ENCODE measurements at regions not wholly inside any gene's neighbourhood (a gene's known extent, or its start where the extent isn't known, plus 50 kb on each side); places are given as distances from the start of the nearest gene placed in this dataset.

- H3K9me3 ChIP-seq (ENCODE audit: low read length): no peaks in the 10 kb centered on the region
- H3K27ac ChIP-seq (ENCODE audit: low read length): no peak overlapping the region
- H3K9me2 ChIP-seq (replicated peaks; ENCODE audit: insufficient read depth, low read length): no peaks in the 10 kb centered on the region
- no peak overlapping the region for H2AFZ ChIP-seq (ENCODE audit: low read length)
- no peaks in the 10 kb centered on the region for H3K79me2 ChIP-seq (ENCODE audit: low read length)
- no peaks in the 10 kb centered on the region for H4K20me1 ChIP-seq (ENCODE audit: insufficient read depth, low read depth, low read length)
- H3K4me3 ChIP-seq (ENCODE audit: low read length): no peak overlapping the region
- H3K36me3 ChIP-seq (ENCODE audit: insufficient read depth, low read length): no peaks in the 10 kb centered on the region
- no peak overlapping the region for H3K4me2 ChIP-seq (ENCODE audit: low read depth, low read length, poor library complexity, severe bottlenecking)
- no peak for DNase-seq
- no peaks in the 10 kb centered on the region for H3K27me3 ChIP-seq (ENCODE audit: low read length)
- H3K9ac ChIP-seq (ENCODE audit: low read length): no peak overlapping the region
- no peaks in the 10 kb centered on the region for H3K4me1 ChIP-seq (ENCODE audit: low read length)
These were observed 258.8 kb downstream of the CDC5L start for GRCh38 chr6:44646355-44646754.

- H3K4me1 ChIP-seq (ENCODE audit: low read length): no peaks in the 10 kb centered on the region
- H3K4me3 ChIP-seq (ENCODE audit: low read length): no peak overlapping the region
- H3K27ac ChIP-seq (ENCODE audit: low read length): no peak overlapping the region
- H3K9ac ChIP-seq (ENCODE audit: low read length): no peak overlapping the region
- DNase-seq: no peak
- H3K36me3 ChIP-seq (ENCODE audit: insufficient read depth, low read length): no peaks in the 10 kb centered on the region
- no peaks in the 10 kb centered on the region for H3K27me3 ChIP-seq (ENCODE audit: low read length)
- no peak overlapping the region for H3K4me2 ChIP-seq (ENCODE audit: low read depth, low read length, poor library complexity, severe bottlenecking)
- H3K9me2 ChIP-seq (replicated peaks; ENCODE audit: insufficient read depth, low read length): no peaks in the 10 kb centered on the region
- H3K9me3 ChIP-seq (ENCODE audit: low read length): no peaks in the 10 kb centered on the region
- H3K79me2 ChIP-seq (ENCODE audit: low read length): no peaks in the 10 kb centered on the region
- H4K20me1 ChIP-seq (ENCODE audit: insufficient read depth, low read depth, low read length): no peaks in the 10 kb centered on the region
- H2AFZ ChIP-seq (ENCODE audit: low read length): no peak overlapping the region
These were observed 262.0 kb downstream of the CDC5L start for GRCh38 chr6:44649365-44650025.

DNA sequence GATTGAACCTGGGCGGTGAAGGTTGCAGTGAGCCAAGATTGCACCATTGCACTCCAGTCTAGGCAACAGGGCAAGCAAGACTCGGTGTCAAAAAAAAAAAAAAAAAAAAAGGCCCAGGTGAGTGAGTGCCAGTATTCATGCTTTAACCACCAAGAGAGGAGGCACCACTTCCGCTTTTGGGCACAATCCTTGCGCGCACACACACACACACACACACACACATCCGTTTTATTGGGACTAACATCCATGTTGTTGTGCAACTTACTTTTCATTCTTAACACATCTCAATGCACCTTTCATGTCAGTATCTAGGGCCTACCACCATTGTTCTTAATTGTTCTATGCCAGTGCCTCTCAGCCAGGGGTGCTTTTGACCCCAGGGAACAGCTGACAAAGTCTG lies 263.0 kb downstream of the CDC5L start:
- Histone ChIP-seq H3K9ac (ENCODE audit: low read length) (no peak overlapping the region), H3K4me1 (ENCODE audit: low read length) (no peaks in the 10 kb centered on the region), H3K27ac (ENCODE audit: low read length) (no peak overlapping the region), H3K79me2 (ENCODE audit: low read length) (no peaks in the 10 kb centered on the region), H3K9me3 (ENCODE audit: low read length) (no peaks in the 10 kb centered on the region), H3K9me2 (replicated peaks; ENCODE audit: insufficient read depth, low read length) (no peaks in the 10 kb centered on the region), H2AFZ (ENCODE audit: low read length) (no peak overlapping the region), H3K27me3 (ENCODE audit: low read length) (no peaks in the 10 kb centered on the region), H3K4me2 (ENCODE audit: low read depth, low read length, poor library complexity, severe bottlenecking) (no peak overlapping the region), H3K4me3 (ENCODE audit: low read length) (no peak overlapping the region), H3K36me3 (ENCODE audit: insufficient read depth, low read length) (no peaks in the 10 kb centered on the region), H4K20me1 (ENCODE audit: insufficient read depth, low read depth, low read length) (no peaks in the 10 kb centered on the region)
- no peak for DNase-seq

DNA sequence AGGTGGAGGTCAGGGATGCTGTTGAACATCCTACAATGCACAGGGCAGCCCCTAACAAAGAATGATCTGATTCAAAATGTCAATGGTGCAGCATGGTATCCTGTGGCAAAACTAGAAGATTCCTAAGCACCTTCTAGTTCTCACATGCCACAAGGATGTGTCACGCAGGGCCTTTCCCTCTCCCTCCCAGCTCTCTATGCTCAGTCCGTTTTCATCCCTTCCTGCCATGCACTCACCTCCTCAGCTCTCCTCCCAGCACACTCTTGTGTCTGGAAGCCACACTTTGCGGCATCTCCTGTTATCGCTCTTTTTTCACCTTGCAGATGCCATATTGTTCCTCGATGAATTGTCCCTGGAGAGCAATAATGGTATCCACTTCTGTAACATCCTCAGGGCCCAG lies 263.4 kb downstream of the CDC5L start:
- no peak overlapping the region for H3K27ac ChIP-seq (ENCODE audit: low read length)
- H4K20me1 ChIP-seq (ENCODE audit: insufficient read depth, low read depth, low read length): no peaks in the 10 kb centered on the region
- DNase-seq: no peak
- H3K4me2 ChIP-seq (ENCODE audit: low read depth, low read length, poor library complexity, severe bottlenecking): no peak overlapping the region
- no peak overlapping the region for H3K9ac ChIP-seq (ENCODE audit: low read length)
- no peaks in the 10 kb centered on the region for H3K79me2 ChIP-seq (ENCODE audit: low read length)
- H3K4me3 ChIP-seq (ENCODE audit: low read length): no peak overlapping the region
- no peaks in the 10 kb centered on the region for H3K9me2 ChIP-seq (replicated peaks; ENCODE audit: insufficient read depth, low read length)
- H3K4me1 ChIP-seq (ENCODE audit: low read length): no peaks in the 10 kb centered on the region
- no peak overlapping the region for H2AFZ ChIP-seq (ENCODE audit: low read length)
- H3K27me3 ChIP-seq (ENCODE audit: low read length): no peaks in the 10 kb centered on the region
- no peaks in the 10 kb centered on the region for H3K36me3 ChIP-seq (ENCODE audit: insufficient read depth, low read length)
- H3K9me3 ChIP-seq (ENCODE audit: low read length): no peaks in the 10 kb centered on the region

DNA sequence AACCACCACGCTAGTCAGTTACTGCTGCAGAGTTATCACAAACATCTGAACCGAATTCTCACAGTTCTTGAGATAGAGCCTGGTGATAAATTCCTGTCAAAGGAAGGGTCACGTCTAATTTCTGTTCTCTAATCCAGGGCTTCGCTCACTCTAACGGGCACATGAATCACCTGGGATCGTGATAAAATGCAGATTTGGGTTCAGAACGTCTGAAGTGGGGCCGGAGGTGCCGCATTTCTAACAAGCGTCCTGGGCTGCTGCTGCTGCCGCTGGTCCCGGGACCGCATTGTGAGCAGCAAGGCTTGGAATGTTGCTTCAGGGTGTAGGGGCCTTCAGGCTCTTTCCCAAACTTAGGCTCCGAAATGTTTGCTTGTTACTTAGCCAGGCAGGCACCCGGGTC lies 264.1 kb downstream of the CDC5L start:
- Histone ChIP-seq H2AFZ (ENCODE audit: low read length) (no peak overlapping the region), H3K36me3 (ENCODE audit: insufficient read depth, low read length) (no peaks in the 10 kb centered on the region), H4K20me1 (ENCODE audit: insufficient read depth, low read depth, low read length) (no peaks in the 10 kb centered on the region), H3K27me3 (ENCODE audit: low read length) (no peaks in the 10 kb centered on the region), H3K9ac (ENCODE audit: low read length) (no peak overlapping the region), H3K79me2 (ENCODE audit: low read length) (no peaks in the 10 kb centered on the region), H3K9me2 (replicated peaks; ENCODE audit: insufficient read depth, low read length) (no peaks in the 10 kb centered on the region), H3K4me1 (ENCODE audit: low read length) (no peaks in the 10 kb centered on the region), H3K9me3 (ENCODE audit: low read length) (no peaks in the 10 kb centered on the region), H3K4me2 (ENCODE audit: low read depth, low read length, poor library complexity, severe bottlenecking) (no peak overlapping the region), H3K4me3 (ENCODE audit: low read length) (no peak overlapping the region), H3K27ac (ENCODE audit: low read length) (no peak overlapping the region)
- no peak for DNase-seq

GRCh38 chr6:44652547-44652946 lies 265.0 kb downstream of the CDC5L start:
- Histone ChIP-seq H3K4me1 (ENCODE audit: low read length) (no peaks in the 10 kb centered on the region), H3K4me3 (ENCODE audit: low read length) (no peak overlapping the region), H3K9me3 (ENCODE audit: low read length) (no peaks in the 10 kb centered on the region), H3K27me3 (ENCODE audit: low read length) (no peaks in the 10 kb centered on the region), H3K9me2 (replicated peaks; ENCODE audit: insufficient read depth, low read length) (no peaks in the 10 kb centered on the region), H3K27ac (ENCODE audit: low read length) (no peak overlapping the region), H3K9ac (ENCODE audit: low read length) (no peak overlapping the region), H3K36me3 (ENCODE audit: insufficient read depth, low read length) (no peaks in the 10 kb centered on the region), H3K4me2 (ENCODE audit: low read depth, low read length, poor library complexity, severe bottlenecking) (no peak overlapping the region), H3K79me2 (ENCODE audit: low read length) (no peaks in the 10 kb centered on the region), H2AFZ (ENCODE audit: low read length) (no peak overlapping the region), H4K20me1 (ENCODE audit: insufficient read depth, low read depth, low read length) (no peaks in the 10 kb centered on the region)
- DNase-seq: no peak

DNA sequence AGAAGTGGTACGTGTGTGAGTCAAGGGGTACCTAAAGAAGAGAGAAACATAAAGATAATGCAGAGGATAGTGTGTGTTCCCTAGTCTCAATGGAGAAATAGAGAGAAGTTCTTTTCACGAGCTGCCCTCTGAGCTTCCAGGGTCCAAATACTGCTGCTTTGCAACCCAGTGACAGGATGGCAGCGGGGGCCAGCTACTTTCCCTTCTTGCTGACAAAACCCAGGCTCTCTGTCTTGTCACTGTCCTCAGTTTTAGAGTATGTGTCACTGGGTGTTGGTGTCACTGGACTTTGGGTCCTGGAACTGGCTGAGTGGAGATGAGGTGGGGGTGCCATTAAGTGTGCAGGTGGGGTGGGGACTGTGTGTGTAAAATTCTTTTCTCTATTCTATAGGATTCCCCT lies 265.6 kb downstream of the CDC5L start:
- Histone ChIP-seq H3K79me2 (ENCODE audit: low read length) (no peaks in the 10 kb centered on the region), H3K27me3 (ENCODE audit: low read length) (no peaks in the 10 kb centered on the region), H3K4me3 (ENCODE audit: low read length) (no peak overlapping the region), H3K9me3 (ENCODE audit: low read length) (no peaks in the 10 kb centered on the region), H3K36me3 (ENCODE audit: insufficient read depth, low read length) (no peaks in the 10 kb centered on the region), H3K27ac (ENCODE audit: low read length) (no peak overlapping the region), H3K4me1 (ENCODE audit: low read length) (no peaks in the 10 kb centered on the region), H3K9me2 (replicated peaks; ENCODE audit: insufficient read depth, low read length) (no peaks in the 10 kb centered on the region), H2AFZ (ENCODE audit: low read length) (no peak overlapping the region), H4K20me1 (ENCODE audit: insufficient read depth, low read depth, low read length) (no peaks in the 10 kb centered on the region), H3K9ac (ENCODE audit: low read length) (no peak overlapping the region), H3K4me2 (ENCODE audit: low read depth, low read length, poor library complexity, severe bottlenecking) (no peak overlapping the region)
- no peak for DNase-seq

DNA sequence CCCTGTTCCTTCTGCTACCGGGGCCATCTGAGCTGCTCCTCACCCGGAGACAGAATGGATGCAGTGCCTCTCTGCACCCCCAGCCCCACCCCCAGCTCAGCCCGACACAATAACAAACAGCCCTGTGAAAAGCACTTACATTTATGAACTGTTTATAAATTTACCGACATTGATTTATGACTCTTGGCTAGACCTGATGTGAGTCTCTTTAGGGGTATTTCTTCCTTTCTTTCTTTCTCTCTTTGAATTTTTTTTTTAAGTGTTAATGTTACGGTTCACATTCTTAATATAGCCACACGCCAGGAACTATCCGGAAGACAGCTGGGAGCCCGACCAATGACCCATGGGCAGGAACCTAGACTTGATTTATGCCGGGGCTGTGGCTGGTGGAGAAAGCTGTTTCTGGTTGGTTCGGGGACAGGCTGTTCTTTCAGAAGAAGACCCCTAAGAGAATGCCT lies 266.3 kb downstream of the CDC5L start:
- Histone ChIP-seq H2AFZ (ENCODE audit: low read length) (no peak overlapping the region), H3K9me3 (ENCODE audit: low read length) (no peaks in the 10 kb centered on the region), H3K9ac (ENCODE audit: low read length) (no peak overlapping the region), H3K27ac (ENCODE audit: low read length) (no peak overlapping the region), H3K4me1 (ENCODE audit: low read length) (no peaks in the 10 kb centered on the region), H3K27me3 (ENCODE audit: low read length) (no peaks in the 10 kb centered on the region), H3K4me2 (ENCODE audit: low read depth, low read length, poor library complexity, severe bottlenecking) (no peak overlapping the region), H3K36me3 (ENCODE audit: insufficient read depth, low read length) (no peaks in the 10 kb centered on the region), H3K9me2 (replicated peaks; ENCODE audit: insufficient read depth, low read length) (no peaks in the 10 kb centered on the region), H3K79me2 (ENCODE audit: low read length) (no peaks in the 10 kb centered on the region), H3K4me3 (ENCODE audit: low read length) (no peak overlapping the region), H4K20me1 (ENCODE audit: insufficient read depth, low read depth, low read length) (no peaks in the 10 kb centered on the region)
- no peak for DNase-seq
